GM23338 (cell line): ENCODE measurements at regions not wholly inside any gene's neighbourhood (a gene's known extent, or its start where the extent isn't known, plus 50 kb on each side); places are given as distances from the start of the nearest gene placed in this dataset.

Experiments used
- CREB1 ChIP-seq: fragments of 250-450 bp; sonication (Bioruptor Pico); IDR thresholded peaks from 2 replicates; pipeline ENCODE4 v1.5.0; 2020; ENCODE audit warnings: low read depth, mild to moderate bottlenecking, moderate library complexity
- EZH2 ChIP-seq: fragments of 200-600 bp; sonication (generic); IDR thresholded peaks from one replicate; pipeline ENCODE4 v1.8.0; 2017; ENCODE audit warnings: antibody characterized with exemption, mild to moderate bottlenecking, low read depth; ENCODE audit not compliant: unreplicated experiment
- EZH2phosphoT487 ChIP-seq: fragments of 200-600 bp; sonication (generic); IDR thresholded peaks from one replicate; pipeline ENCODE4 v1.8.1; 2018; ENCODE audit warnings: antibody characterized with exemption; ENCODE audit not compliant: unreplicated experiment
- JUNB ChIP-seq: IDR thresholded peaks from one replicate; pipeline ENCODE4 v1.6.1; 2016; ENCODE audit warnings: antibody characterized with exemption; ENCODE audit not compliant: unreplicated experiment
- POLR2AphosphoS5 ChIP-seq: IDR thresholded peaks from 2 replicates; pipeline ENCODE4 v1.6.1; 2016; ENCODE audit warnings: antibody characterized with exemption, low read depth
- STAT1 ChIP-seq: IDR thresholded peaks from one replicate; pipeline ENCODE4 v1.6.1; 2016; ENCODE audit warnings: antibody characterized with exemption; ENCODE audit not compliant: unreplicated experiment
- ZNF114 ChIP-seq: fragments of 250-450 bp; sonication (Bioruptor Pico); IDR thresholded peaks from 2 replicates; pipeline ENCODE4 v1.5.0; 2020; ENCODE audit warnings: mild to moderate bottlenecking, moderate library complexity
- TF ChIP-seq, protein P1 (sequence below), 2 experiments: fragments of 200-600 bp in 1 of 2; sonication (generic) in 1 of 2; conservative IDR thresholded peaks; 2 replicates each; pipeline versions ENCODE4 v1.5.1 to v1.6.1; 2016 to 2017; ENCODE audit warnings: antibody characterized with exemption in 2 of 2, low read depth in 2 of 2, mild to moderate bottlenecking in 2 of 2, moderate library complexity in 1 of 2
- TF ChIP-seq, protein P2 (sequence below): IDR thresholded peaks from one replicate; pipeline ENCODE4 v1.6.1; 2018; ENCODE audit warnings: antibody characterized with exemption; ENCODE audit not compliant: unreplicated experiment
- TF ChIP-seq, protein P3 (sequence below): IDR thresholded peaks from 2 replicates; pipeline ENCODE4 v1.6.1; 2016; ENCODE audit warnings: antibody characterized with exemption

DNA sequence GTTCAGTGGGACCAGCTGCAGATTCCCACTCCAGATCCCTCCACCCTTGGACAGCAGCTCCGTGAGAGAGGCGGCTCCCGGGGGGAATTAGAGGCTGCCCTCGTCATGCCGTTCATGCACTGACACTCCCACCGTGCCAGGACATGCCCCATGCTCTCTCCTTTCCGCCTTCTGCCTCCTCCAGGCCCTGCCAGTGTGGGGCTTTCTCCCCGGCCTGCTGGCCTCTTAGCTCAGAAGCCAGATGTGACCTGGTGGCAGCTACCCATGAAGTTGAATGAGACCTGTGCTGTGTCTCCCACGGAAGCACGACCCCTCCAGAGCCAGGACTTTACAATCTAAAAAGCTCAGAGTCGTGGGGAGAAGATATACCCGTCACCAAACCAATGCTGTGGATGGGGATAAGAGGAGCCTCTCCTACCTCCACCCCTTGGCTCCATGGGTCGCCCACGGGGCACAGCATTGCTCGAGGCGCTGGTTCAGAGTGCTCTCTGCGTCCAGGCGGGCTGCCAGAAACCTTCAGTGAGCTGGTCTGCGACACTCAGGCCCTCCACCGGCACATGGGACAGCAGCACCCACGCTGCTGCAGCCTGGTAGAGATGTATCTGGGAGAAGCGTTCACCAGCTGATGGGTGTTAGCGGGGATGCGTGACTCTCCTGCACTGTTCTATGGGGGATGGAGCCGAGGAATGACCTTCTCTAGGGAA is 111.0 kb upstream of the GPC1 start:
- TF ChIP-seq, protein P1, sequence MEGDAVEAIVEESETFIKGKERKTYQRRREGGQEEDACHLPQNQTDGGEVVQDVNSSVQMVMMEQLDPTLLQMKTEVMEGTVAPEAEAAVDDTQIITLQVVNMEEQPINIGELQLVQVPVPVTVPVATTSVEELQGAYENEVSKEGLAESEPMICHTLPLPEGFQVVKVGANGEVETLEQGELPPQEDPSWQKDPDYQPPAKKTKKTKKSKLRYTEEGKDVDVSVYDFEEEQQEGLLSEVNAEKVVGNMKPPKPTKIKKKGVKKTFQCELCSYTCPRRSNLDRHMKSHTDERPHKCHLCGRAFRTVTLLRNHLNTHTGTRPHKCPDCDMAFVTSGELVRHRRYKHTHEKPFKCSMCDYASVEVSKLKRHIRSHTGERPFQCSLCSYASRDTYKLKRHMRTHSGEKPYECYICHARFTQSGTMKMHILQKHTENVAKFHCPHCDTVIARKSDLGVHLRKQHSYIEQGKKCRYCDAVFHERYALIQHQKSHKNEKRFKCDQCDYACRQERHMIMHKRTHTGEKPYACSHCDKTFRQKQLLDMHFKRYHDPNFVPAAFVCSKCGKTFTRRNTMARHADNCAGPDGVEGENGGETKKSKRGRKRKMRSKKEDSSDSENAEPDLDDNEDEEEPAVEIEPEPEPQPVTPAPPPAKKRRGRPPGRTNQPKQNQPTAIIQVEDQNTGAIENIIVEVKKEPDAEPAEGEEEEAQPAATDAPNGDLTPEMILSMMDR (conservative IDR thresholded peaks at IDR 0.05; ENCODE audit: low read depth in 2 of 2) = no peak
- TF ChIP-seq STAT1 (no peak), POLR2AphosphoS5 (no peak), EZH2 (no peak), EZH2phosphoT487 (no peak), CREB1 (CRISPR knock-in tag) (no peak), JUNB (no peak), ZNF114 (CRISPR knock-in tag) (no peak)
- TF ChIP-seq, protein P2, sequence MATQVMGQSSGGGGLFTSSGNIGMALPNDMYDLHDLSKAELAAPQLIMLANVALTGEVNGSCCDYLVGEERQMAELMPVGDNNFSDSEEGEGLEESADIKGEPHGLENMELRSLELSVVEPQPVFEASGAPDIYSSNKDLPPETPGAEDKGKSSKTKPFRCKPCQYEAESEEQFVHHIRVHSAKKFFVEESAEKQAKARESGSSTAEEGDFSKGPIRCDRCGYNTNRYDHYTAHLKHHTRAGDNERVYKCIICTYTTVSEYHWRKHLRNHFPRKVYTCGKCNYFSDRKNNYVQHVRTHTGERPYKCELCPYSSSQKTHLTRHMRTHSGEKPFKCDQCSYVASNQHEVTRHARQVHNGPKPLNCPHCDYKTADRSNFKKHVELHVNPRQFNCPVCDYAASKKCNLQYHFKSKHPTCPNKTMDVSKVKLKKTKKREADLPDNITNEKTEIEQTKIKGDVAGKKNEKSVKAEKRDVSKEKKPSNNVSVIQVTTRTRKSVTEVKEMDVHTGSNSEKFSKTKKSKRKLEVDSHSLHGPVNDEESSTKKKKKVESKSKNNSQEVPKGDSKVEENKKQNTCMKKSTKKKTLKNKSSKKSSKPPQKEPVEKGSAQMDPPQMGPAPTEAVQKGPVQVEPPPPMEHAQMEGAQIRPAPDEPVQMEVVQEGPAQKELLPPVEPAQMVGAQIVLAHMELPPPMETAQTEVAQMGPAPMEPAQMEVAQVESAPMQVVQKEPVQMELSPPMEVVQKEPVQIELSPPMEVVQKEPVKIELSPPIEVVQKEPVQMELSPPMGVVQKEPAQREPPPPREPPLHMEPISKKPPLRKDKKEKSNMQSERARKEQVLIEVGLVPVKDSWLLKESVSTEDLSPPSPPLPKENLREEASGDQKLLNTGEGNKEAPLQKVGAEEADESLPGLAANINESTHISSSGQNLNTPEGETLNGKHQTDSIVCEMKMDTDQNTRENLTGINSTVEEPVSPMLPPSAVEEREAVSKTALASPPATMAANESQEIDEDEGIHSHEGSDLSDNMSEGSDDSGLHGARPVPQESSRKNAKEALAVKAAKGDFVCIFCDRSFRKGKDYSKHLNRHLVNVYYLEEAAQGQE = no peak
- TF ChIP-seq, protein P3, sequence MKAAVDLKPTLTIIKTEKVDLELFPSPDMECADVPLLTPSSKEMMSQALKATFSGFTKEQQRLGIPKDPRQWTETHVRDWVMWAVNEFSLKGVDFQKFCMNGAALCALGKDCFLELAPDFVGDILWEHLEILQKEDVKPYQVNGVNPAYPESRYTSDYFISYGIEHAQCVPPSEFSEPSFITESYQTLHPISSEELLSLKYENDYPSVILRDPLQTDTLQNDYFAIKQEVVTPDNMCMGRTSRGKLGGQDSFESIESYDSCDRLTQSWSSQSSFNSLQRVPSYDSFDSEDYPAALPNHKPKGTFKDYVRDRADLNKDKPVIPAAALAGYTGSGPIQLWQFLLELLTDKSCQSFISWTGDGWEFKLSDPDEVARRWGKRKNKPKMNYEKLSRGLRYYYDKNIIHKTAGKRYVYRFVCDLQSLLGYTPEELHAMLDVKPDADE = no peak
